ENCODE measurements at regions not wholly inside any gene's neighbourhood (a gene's known extent, or its start where the extent isn't known, plus 50 kb on each side); places are given as distances from the start of the nearest gene placed in this dataset.
A peak's percentile ranks its signal among the peaks of the same experiment; 100 is the strongest.

DNA sequence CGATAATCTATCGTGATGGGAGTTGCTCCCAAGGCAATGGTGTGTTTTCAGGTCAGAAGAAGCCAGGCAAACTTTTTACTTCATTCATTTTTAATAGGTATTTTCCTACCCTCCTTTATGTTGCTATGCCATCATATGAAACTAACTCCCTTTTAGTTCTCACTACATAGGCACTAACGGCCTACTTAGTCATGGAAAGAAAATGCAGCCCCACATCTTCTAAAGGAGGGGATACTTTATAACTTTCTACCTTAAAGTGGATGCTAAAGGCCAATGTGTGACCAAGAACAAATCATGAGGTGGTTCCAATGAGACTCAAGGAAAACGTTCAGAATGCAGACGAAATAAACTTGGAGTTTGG lies 193.8 kb downstream of the FOXA2 start:
- Histone ChIP-seq H3K36me3 (ENCODE audit: control insufficient read depth, insufficient read depth, low read length) (no peaks in the 10 kb centered on the region), H3K4me3 (ENCODE audit: low read depth, low read length) (no peak overlapping the region), H3K27me3 (ENCODE audit: control insufficient read depth, insufficient read depth, low read length) (no peaks in the 10 kb centered on the region)
- no peak for FAIRE-seq
- no peak for TF ChIP-seq CTCF (IDR thresholded peaks at IDR 0.05; ENCODE audit: insufficient read depth, low read length, severe bottlenecking)
- DNase-seq (ENCODE audit: low read depth): no peak

DNA sequence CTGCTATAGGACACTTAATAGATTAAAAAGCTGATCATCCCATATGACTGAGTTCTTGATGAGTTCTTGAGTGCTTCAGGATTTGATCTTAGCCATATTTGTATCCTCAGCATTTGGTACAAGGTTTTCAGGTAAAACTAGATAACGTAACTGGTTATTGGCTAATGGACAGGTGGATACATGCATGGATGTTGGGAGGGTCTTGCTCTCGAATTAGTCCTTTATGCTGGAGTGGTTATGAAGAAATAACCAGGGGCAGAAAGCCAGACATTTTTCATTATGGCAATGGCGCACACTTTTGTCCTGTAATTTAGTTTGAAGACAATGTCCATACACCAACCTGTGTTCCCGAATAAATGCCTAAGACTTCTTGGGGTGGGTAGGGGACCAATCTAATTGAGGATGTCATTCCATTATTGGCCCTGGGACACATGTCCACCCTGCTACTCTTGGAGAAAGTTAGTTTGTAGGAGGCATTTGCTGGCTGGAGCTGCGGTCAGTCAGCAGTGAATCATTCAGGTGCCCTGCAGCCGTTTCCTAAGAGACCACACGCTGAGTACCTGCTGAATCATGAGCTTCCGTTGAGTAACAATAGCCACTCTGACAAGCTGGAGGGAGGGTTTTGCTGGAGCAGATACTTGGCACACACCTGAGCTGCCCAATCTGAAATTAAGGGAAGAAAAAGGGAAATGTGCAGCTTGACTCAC lies 194.4 kb downstream of the FOXA2 start:
- TF ChIP-seq CTCF (IDR thresholded peaks at IDR 0.05; ENCODE audit: insufficient read depth, low read length, severe bottlenecking): no peak
- Histone ChIP-seq H3K36me3 (ENCODE audit: control insufficient read depth, insufficient read depth, low read length) (no peaks in the 10 kb centered on the region), H3K27me3 (ENCODE audit: control insufficient read depth, insufficient read depth, low read length) (no peaks in the 10 kb centered on the region), H3K4me3 (ENCODE audit: low read depth, low read length) (no peak overlapping the region)
- FAIRE-seq (peak; percentile 84), DNase-seq (ENCODE audit: low read depth) (peak; percentile 100)

DNA sequence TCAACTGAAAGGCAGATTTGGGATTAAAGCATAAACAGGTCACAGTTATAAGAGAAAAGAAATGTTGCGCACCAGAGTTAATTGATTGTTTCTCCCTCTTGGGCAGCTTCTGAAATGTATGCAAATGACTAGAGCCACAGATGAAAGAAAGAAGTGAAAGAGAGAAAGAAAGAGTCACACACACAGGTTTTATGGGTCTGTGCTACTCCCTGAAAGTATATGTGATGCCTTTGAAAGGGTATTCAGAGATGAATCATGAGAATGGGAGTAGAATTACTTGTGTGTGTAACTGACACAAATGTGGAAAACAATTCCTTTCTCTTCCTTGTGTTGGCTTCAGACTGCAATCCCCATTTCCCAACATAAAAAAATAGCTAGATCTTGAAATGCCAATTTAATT lies 196.9 kb downstream of the FOXA2 start:
- FAIRE-seq (no peak), DNase-seq (ENCODE audit: low read depth) (peak; percentile 44)
- no peaks in the 10 kb centered on the region for H3K36me3 ChIP-seq (ENCODE audit: control insufficient read depth, insufficient read depth, low read length)
- no peaks in the 10 kb centered on the region for H3K27me3 ChIP-seq (ENCODE audit: control insufficient read depth, insufficient read depth, low read length)
- no peak overlapping the region for H3K4me3 ChIP-seq (ENCODE audit: low read depth, low read length)
- TF ChIP-seq CTCF (IDR thresholded peaks at IDR 0.05; ENCODE audit: insufficient read depth, low read length, severe bottlenecking): no peak

GRCh38 chr20:22386306-22386623 lies 198.1 kb downstream of the FOXA2 start:
- no peak for DNase-seq (ENCODE audit: low read depth)
- Histone ChIP-seq H3K27me3 (ENCODE audit: control insufficient read depth, insufficient read depth, low read length) (no peaks in the 10 kb centered on the region), H3K36me3 (ENCODE audit: control insufficient read depth, insufficient read depth, low read length) (no peaks in the 10 kb centered on the region), H3K4me3 (ENCODE audit: low read depth, low read length) (no peak overlapping the region)
- FAIRE-seq: no peak
- TF ChIP-seq CTCF (IDR thresholded peaks at IDR 0.05; ENCODE audit: insufficient read depth, low read length, severe bottlenecking): no peak

GRCh38 chr20:22385602-22386305 lies 198.6 kb downstream of the FOXA2 start:
- no peak overlapping the region for H3K4me3 ChIP-seq (ENCODE audit: low read depth, low read length)
- FAIRE-seq: no peak
- no peaks in the 10 kb centered on the region for H3K36me3 ChIP-seq (ENCODE audit: control insufficient read depth, insufficient read depth, low read length)
- peak; percentile 53 for TF ChIP-seq CTCF (IDR thresholded peaks at IDR 0.05; ENCODE audit: insufficient read depth, low read length, severe bottlenecking)
- H3K27me3 ChIP-seq (ENCODE audit: control insufficient read depth, insufficient read depth, low read length): no peaks in the 10 kb centered on the region
- DNase-seq (ENCODE audit: low read depth): peak; percentile 54

DNA sequence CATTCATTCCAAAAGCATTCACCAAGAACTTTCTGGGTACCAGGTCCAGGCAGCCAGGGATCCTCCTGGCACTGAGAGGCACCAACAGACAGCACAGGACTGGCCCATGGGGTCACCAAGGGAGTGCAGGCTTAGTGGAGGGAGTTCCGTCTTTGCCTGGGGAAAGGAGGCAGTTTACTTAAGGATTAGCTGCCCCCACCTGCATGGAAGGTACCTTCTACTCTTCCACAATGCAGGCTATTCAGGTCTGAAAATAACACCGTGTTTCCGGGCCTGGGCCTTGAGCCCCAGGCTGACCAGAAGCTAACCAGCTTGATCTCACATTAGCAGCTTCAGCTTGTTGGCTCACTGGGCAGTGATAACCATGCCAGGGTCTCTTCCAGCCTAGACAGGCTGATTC lies 199.4 kb downstream of the FOXA2 start:
- TF ChIP-seq CTCF (IDR thresholded peaks at IDR 0.05; ENCODE audit: insufficient read depth, low read length, severe bottlenecking): no peak
- H3K4me3 ChIP-seq (ENCODE audit: low read depth, low read length): no peak overlapping the region
- FAIRE-seq: no peak
- DNase-seq (ENCODE audit: low read depth): no peak
- no peaks in the 10 kb centered on the region for H3K36me3 ChIP-seq (ENCODE audit: control insufficient read depth, insufficient read depth, low read length)
- no peaks in the 10 kb centered on the region for H3K27me3 ChIP-seq (ENCODE audit: control insufficient read depth, insufficient read depth, low read length)
